ENCODE measurements at regions not wholly inside any gene's neighbourhood (a gene's known extent, or its start where the extent isn't known, plus 50 kb on each side); places are given as distances from the start of the nearest gene placed in this dataset.

GRCh38 chr18:52283927-52284326 lies 56.1 kb upstream of the DCC start:
- Mint-ChIP-seq H3K27ac (no peak overlapping the region), H3K4me1 (no peaks in the 10 kb centered on the region), H3K27me3 (no peaks in the 10 kb centered on the region), H3K4me3 (no peak overlapping the region), H3K36me3 (ENCODE audit: low read depth) (no peaks in the 10 kb centered on the region), H3K9me3 (peaks cover 4% of the 10 kb centered on the region)
- ATAC-seq (replicated peaks): no peak

GRCh38 chr18:52286675-52287074 lies 53.3 kb upstream of the DCC start:
- ATAC-seq (replicated peaks): no peak
- H3K27me3 Mint-ChIP-seq: no peaks in the 10 kb centered on the region
- no peaks in the 10 kb centered on the region for H3K36me3 Mint-ChIP-seq (ENCODE audit: low read depth)
- H3K27ac Mint-ChIP-seq: no peak overlapping the region
- H3K9me3 Mint-ChIP-seq: peaks cover 4% of the 10 kb centered on the region
- no peaks in the 10 kb centered on the region for H3K4me1 Mint-ChIP-seq
- H3K4me3 Mint-ChIP-seq: no peak overlapping the region

GRCh38 chr18:52287151-52287550 lies 52.8 kb upstream of the DCC start:
- H3K36me3 Mint-ChIP-seq (ENCODE audit: low read depth): no peaks in the 10 kb centered on the region
- no peaks in the 10 kb centered on the region for H3K4me1 Mint-ChIP-seq
- ATAC-seq (replicated peaks): no peak
- H3K4me3 Mint-ChIP-seq: no peak overlapping the region
- H3K9me3 Mint-ChIP-seq: peaks cover 4% of the 10 kb centered on the region
- H3K27ac Mint-ChIP-seq: no peak overlapping the region
- no peaks in the 10 kb centered on the region for H3K27me3 Mint-ChIP-seq

- Mint-ChIP-seq H3K4me1 (no peaks in the 10 kb centered on the region), H3K4me3 (no peak overlapping the region), H3K36me3 (ENCODE audit: low read depth) (no peaks in the 10 kb centered on the region), H3K27ac (no peak overlapping the region), H3K27me3 (no peaks in the 10 kb centered on the region), H3K9me3 (peaks cover 4% of the 10 kb centered on the region)
- no peak for ATAC-seq (replicated peaks)
Measured at GRCh38 chr18:52288403-52289004, 51.5 kb upstream of the DCC start.

GRCh38 chr18:52289392-52289791 lies 50.6 kb upstream of the DCC start:
- Mint-ChIP-seq H3K36me3 (ENCODE audit: low read depth) (no peaks in the 10 kb centered on the region), H3K27ac (no peak overlapping the region), H3K4me1 (no peaks in the 10 kb centered on the region), H3K4me3 (no peak overlapping the region), H3K9me3 (peaks cover 4% of the 10 kb centered on the region), H3K27me3 (no peaks in the 10 kb centered on the region)
- no peak for ATAC-seq (replicated peaks)

Data from activated T-helper 17 cell treated with anti-CD3 and anti-CD28 coated beads, Interleukin-2, amount 50 U/mL, for 72 hours (primary cell).